Left ventricle myocardium superior (tissue), 1 donor: ENCODE measurements at regions not wholly inside any gene's neighbourhood (a gene's known extent, or its start where the extent isn't known, plus 50 kb on each side); places are given as distances from the start of the nearest gene placed in this dataset.

Source experiments
- ATAC-seq: fragments of 200-7000 bp; cut with Tn5 transposase; one replicate; pipeline ENCODE4 v1.9.1; 2020; ENCODE audit warnings: mild to moderate bottlenecking, moderate library complexity
- DNase-seq: peaks from one replicate; pipeline ENCODE4 v3.0.0-alpha.2; 2020
- intact Hi-C: fragments of 100-400 bp; cut with micrococcal nuclease; formaldehyde crosslinking; loops from one replicate; pipeline ENCODE4 v1.11.0; 2022
- donor health status: DM: no; HTN: yes; CAD: no; lungs with severe emphysema.

- ATAC-seq (no peak), DNase-seq (no peak)
- intact Hi-C loops: no loop called here
These were observed 83.3 kb downstream of the ALDH8A1 start for GRCh38 chr6:134866563-134866962.

- intact Hi-C loops: no loop called here
These were observed 85.3 kb downstream of the ALDH8A1 start for GRCh38 chr6:134864558-134864957.

GRCh38 chr6:134863763-134864510 is 86.0 kb downstream of the ALDH8A1 start:
- no peak for ATAC-seq
- DNase-seq: no peak
- intact Hi-C loops: no loop called here

More at GRCh38 chr6:134864558-134864957, 85.3 kb downstream of the ALDH8A1 start:
- no peak for ATAC-seq
- DNase-seq: no peak

GRCh38 chr6:134854366-134854765 is 95.5 kb downstream of the ALDH8A1 start:
- ATAC-seq: no peak
- intact Hi-C loops: no loop called here
- DNase-seq: no peak

GRCh38 chr6:134853111-134854055 is 96.5 kb downstream of the ALDH8A1 start:
- intact Hi-C loops: no loop called here
- DNase-seq (no peak), ATAC-seq (peak; percentile 89)

GRCh38 chr6:134851548-134851947 is 98.4 kb downstream of the ALDH8A1 start:
- DNase-seq (no peak), ATAC-seq (no peak)
- intact Hi-C loops: no loop called here

GRCh38 chr6:134850721-134851305 is 99.1 kb downstream of the ALDH8A1 start:
- intact Hi-C loops: no loop called here

GRCh38 chr6:134849920-134850447 is 99.9 kb downstream of the ALDH8A1 start:
- no peak for ATAC-seq
- no peak for DNase-seq
- intact Hi-C loops: no loop called here

More at GRCh38 chr6:134850721-134851305, 99.1 kb downstream of the ALDH8A1 start:
- ATAC-seq (no peak), DNase-seq (no peak)

- DNase-seq (no peak), ATAC-seq (no peak)
- intact Hi-C loops: no loop called here
These were observed 101.8 kb downstream of the ALDH8A1 start for GRCh38 chr6:134848076-134848475.

- DNase-seq: no peak
- no peak for ATAC-seq
- intact Hi-C loops: no loop called here
These were observed 103.0 kb downstream of the ALDH8A1 start for GRCh38 chr6:134846865-134847264.

GRCh38 chr6:134846031-134846430 is 103.9 kb downstream of the ALDH8A1 start:
- intact Hi-C loops: no loop called here
- ATAC-seq: no peak
- no peak for DNase-seq

- ATAC-seq (no peak), DNase-seq (no peak)
- intact Hi-C loops: no loop called here
These were observed 105.8 kb downstream of the ALDH8A1 start for GRCh38 chr6:134844120-134844519.

- intact Hi-C loops: no loop called here
- DNase-seq (no peak), ATAC-seq (no peak)
These were observed 109.6 kb downstream of the ALDH8A1 start for GRCh38 chr6:134840086-134840867.

GRCh38 chr6:134835993-134836392 is 113.9 kb downstream of the ALDH8A1 start:
- intact Hi-C loops: no loop called here
- DNase-seq: no peak
- ATAC-seq: peak; percentile 84

- ATAC-seq: no peak
- no peak for DNase-seq
- intact Hi-C loops: no loop called here
These were observed 119.0 kb downstream of the ALDH8A1 start for GRCh38 chr6:134830940-134831339.

GRCh38 chr6:134830194-134830593 is 119.7 kb downstream of the ALDH8A1 start:
- DNase-seq (no peak), ATAC-seq (no peak)
- intact Hi-C loops: no loop called here

GRCh38 chr6:134828641-134829040 is 121.3 kb downstream of the ALDH8A1 start:
- no peak for DNase-seq
- intact Hi-C loops: loop anchor here (5.0 kb wide), 1 partner anchor 54 kb away; no protein-coding TSS in a partner anchor
- no peak for ATAC-seq

GRCh38 chr6:134826889-134827737 is 122.8 kb downstream of the ALDH8A1 start:
- ATAC-seq: peak; percentile 90

More at GRCh38 chr6:134826889-134827737, 122.8 kb downstream of the ALDH8A1 start:
- peak; percentile 83 for DNase-seq
- intact Hi-C loops: loop anchor here (5.0 kb wide), 1 partner anchor 55 kb away; no protein-coding TSS in a partner anchor
